OCI-LY3 (cell line): ENCODE measurements at regions not wholly inside any gene's neighbourhood (a gene's known extent, or its start where the extent isn't known, plus 50 kb on each side); places are given as distances from the start of the nearest gene placed in this dataset.

Source experiments
- H2AFZ ChIP-seq: fragments of 200-600, 300-600 bp; shearing (Covaris generic); 2 replicates; pipeline ENCODE4 v1.6.0; 2014; ENCODE audit warnings: antibody characterized with exemption, low read depth, low read length
- H3K27ac ChIP-seq: fragments of 200-600, 300-600 bp; sonication (generic); 2 replicates; pipeline ENCODE4 v1.5.1; 2014; ENCODE audit warnings: mild to moderate bottlenecking, low read length, moderate library complexity, mixed read lengths
- H3K27me3 ChIP-seq: fragments of 200-600, 300-600 bp; sonication (generic); 2 replicates; pipeline ENCODE4 v1.6.1; 2014; ENCODE audit warnings: low read depth, low read length, mixed read lengths
- H3K36me3 ChIP-seq: fragments of 200-600, 300-600 bp; sonication (generic); replicated peaks from 2 replicates; pipeline ENCODE3; 2014; ENCODE audit warnings: low read depth, low read length, mixed read lengths
- H3K4me1 ChIP-seq: fragments of 300-600, 200-600 bp; sonication (generic); 2 replicates; pipeline ENCODE4 v1.6.1; 2014; ENCODE audit warnings: low read length, mixed read lengths
- H3K4me2 ChIP-seq: fragments of 200-600, 300-600 bp; sonication (generic); 2 replicates; pipeline ENCODE4 v1.6.1; 2014; ENCODE audit warnings: low read length, mixed read lengths
- H3K4me3 ChIP-seq: fragments of 300-600, 200-600 bp; sonication (generic); 2 replicates; pipeline ENCODE4 v1.5.1; 2014; ENCODE audit warnings: antibody characterized with exemption, mild to moderate bottlenecking, low read length, moderate library complexity
- H3K79me2 ChIP-seq: fragments of 300-600, 200-600 bp; shearing (Covaris generic); 2 replicates; pipeline ENCODE4 v1.6.1; 2014; ENCODE audit warnings: mild to moderate bottlenecking, low read length, mixed read lengths
- H3K9ac ChIP-seq: fragments of 300-600, 200-600 bp; shearing (Covaris generic); 2 replicates; pipeline ENCODE4 v1.6.0; 2014; ENCODE audit warnings: mild to moderate bottlenecking, low read length, moderate library complexity
- H3K9me3 ChIP-seq: fragments of 200-600, 300-600 bp; shearing (Covaris generic); 2 replicates; pipeline ENCODE4 v1.6.1; 2014; ENCODE audit warnings: low read length, mixed read lengths; ENCODE audit not compliant: insufficient read depth
- H4K20me1 ChIP-seq: fragments of 200-600, 300-600 bp; sonication (generic); 2 replicates; pipeline ENCODE4 v1.6.1; 2016; ENCODE audit warnings: low read length, mixed read lengths; ENCODE audit not compliant: insufficient read depth
- CTCF ChIP-seq: fragments of 200-600, 300-600 bp; sonication (generic); IDR thresholded peaks from 2 replicates; pipeline ENCODE4 v1.5.1; 2014; ENCODE audit warnings: antibody characterized with exemption, low read length, low read depth
- EZH2phosphoT487 ChIP-seq: fragments of 200-600 bp; shearing (Covaris generic); IDR thresholded peaks from 2 replicates; pipeline ENCODE4 v1.6.1; 2018; ENCODE audit warnings: antibody characterized with exemption, mixed run types, low read depth

GRCh38 chr11:45073685-45074141 lies 72.7 kb upstream of the PRDM11 start:
- Histone ChIP-seq H3K4me3 (no peak overlapping the region), H2AFZ (no peak overlapping the region), H3K79me2 (no peaks in the 10 kb centered on the region), H3K4me1 (peaks cover 7% of the 10 kb centered on the region; the same call in 1 of the 2 replicates), H3K9me3 (no peaks in the 10 kb centered on the region), H3K27me3 (no peaks in the 10 kb centered on the region), H3K27ac (no peak overlapping the region), H3K4me2 (no peak overlapping the region), H3K9ac (no peak overlapping the region), H3K36me3 (no peaks in the 10 kb centered on the region), H4K20me1 (no peaks in the 10 kb centered on the region)
- no peak for TF ChIP-seq CTCF

- Histone ChIP-seq H3K79me2 (no peaks in the 10 kb centered on the region), H3K4me1 (peaks cover 22% of the 10 kb centered on the region), H3K36me3 (no peaks in the 10 kb centered on the region), H3K4me3 (no peak overlapping the region), H4K20me1 (no peaks in the 10 kb centered on the region), H3K27me3 (no peaks in the 10 kb centered on the region), H3K9ac (no peak overlapping the region), H3K27ac (no peak overlapping the region), H2AFZ (no peak overlapping the region), H3K9me3 (no peaks in the 10 kb centered on the region), H3K4me2 (no peak overlapping the region)
- TF ChIP-seq EZH2phosphoT487 = no peak
- TF ChIP-seq CTCF = no peak
These were observed 70.9 kb upstream of the PRDM11 start for GRCh38 chr11:45075519-45075918.

- no peak overlapping the region for H3K4me3 ChIP-seq
- no peaks in the 10 kb centered on the region for H3K79me2 ChIP-seq
- H3K4me2 ChIP-seq = no peak overlapping the region
- H3K27me3 ChIP-seq = no peaks in the 10 kb centered on the region
- no peak overlapping the region for H3K27ac ChIP-seq
- H3K9me3 ChIP-seq = no peaks in the 10 kb centered on the region
- H3K36me3 ChIP-seq = no peaks in the 10 kb centered on the region
- H2AFZ ChIP-seq = no peak overlapping the region
- H3K9ac ChIP-seq = no peak overlapping the region
- peaks cover 26% of the 10 kb centered on the region for H3K4me1 ChIP-seq
- H4K20me1 ChIP-seq = no peaks in the 10 kb centered on the region
- TF ChIP-seq EZH2phosphoT487 (no peak), CTCF (no peak)
These were observed 70.5 kb upstream of the PRDM11 start for GRCh38 chr11:45075952-45076351.

GRCh38 chr11:45076761-45077160 lies 69.7 kb upstream of the PRDM11 start:
- peaks cover 26% of the 10 kb centered on the region for H3K4me1 ChIP-seq
- H2AFZ ChIP-seq = no peak overlapping the region
- no peak overlapping the region for H3K27ac ChIP-seq
- no peaks in the 10 kb centered on the region for H3K36me3 ChIP-seq
- H3K4me3 ChIP-seq = no peak overlapping the region
- TF ChIP-seq EZH2phosphoT487 (no peak), CTCF (no peak)
- H3K4me2 ChIP-seq = no peak overlapping the region
- H3K9me3 ChIP-seq = no peaks in the 10 kb centered on the region
- H3K9ac ChIP-seq = no peak overlapping the region
- H3K79me2 ChIP-seq = no peaks in the 10 kb centered on the region
- no peaks in the 10 kb centered on the region for H4K20me1 ChIP-seq
- no peaks in the 10 kb centered on the region for H3K27me3 ChIP-seq
